ENCODE measurements at regions not wholly inside any gene's neighbourhood (a gene's known extent, or its start where the extent isn't known, plus 50 kb on each side); places are given as distances from the start of the nearest gene placed in this dataset.

DNA sequence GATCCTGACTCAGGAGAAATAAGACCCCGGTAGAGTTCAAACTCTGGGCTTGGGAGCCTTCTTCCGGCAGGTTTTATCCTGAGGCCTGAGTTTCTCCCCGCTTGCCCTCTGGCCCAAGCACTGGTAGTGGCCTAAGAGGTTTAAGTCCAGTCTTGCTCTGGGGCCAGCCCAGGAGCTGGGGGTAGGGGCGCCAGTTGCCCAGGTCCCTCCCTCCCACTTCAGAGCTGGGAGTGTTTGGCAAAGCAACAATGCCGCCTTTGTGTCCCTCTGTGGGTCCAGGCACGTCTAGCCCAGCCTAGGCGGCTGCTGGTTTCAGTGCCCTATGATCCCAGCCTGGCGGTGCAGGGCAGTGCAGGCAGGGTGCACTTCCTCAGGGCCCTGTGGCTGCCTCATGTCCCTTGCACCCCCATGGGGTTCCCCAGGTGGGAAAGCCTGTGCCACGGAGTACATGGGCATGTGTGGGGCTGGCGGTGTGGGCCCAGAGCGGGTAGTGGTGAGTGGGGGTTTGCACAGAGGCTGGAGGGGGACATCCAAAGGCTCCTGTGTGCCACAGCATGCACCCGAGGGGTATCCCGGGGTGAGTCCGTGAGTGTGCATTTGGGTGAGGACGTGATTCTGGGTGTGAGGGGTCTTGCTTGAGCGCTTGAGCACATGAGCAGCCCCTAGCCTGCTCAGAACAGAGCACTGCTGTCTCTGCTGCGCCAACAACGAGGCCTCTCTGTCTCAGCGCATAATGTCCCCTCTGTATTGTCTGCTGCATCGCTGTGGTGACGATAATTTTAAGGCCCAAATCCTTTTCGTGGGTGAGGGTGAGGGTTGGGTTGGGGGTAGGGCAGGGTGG lies 61.7 kb upstream of the PSD2 start:
- DNase-seq (ENCODE audit: extremely low spot score), result no peak
- POLR2A ChIA-PET, result no interaction called here
- TF ChIP-seq BHLHE40 (IDR thresholded peaks at IDR 0.05; ENCODE audit: borderline replicate concordance) (no peak), SP1 (IDR thresholded peaks at IDR 0.05) (no peak), TARDBP (IDR thresholded peaks at IDR 0.05) (no peak), HDGF (IDR thresholded peaks at IDR 0.05; ENCODE audit: borderline replicate concordance) (no peak), LEF1 (IDR thresholded peaks at IDR 0.05; ENCODE audit: borderline replicate concordance) (no peak), ZNF384 (IDR thresholded peaks at IDR 0.05) (no peak), PKNOX1 (IDR thresholded peaks at IDR 0.05) (no peak), SUZ12 (IDR thresholded peaks at IDR 0.05) (no peak), FOXM1 (IDR thresholded peaks at IDR 0.05; ENCODE audit: borderline replicate concordance) (no peak), FOXA1 (IDR thresholded peaks at IDR 0.05) (no peak), ARNT (IDR thresholded peaks at IDR 0.05) (no peak), ELF4 (IDR thresholded peaks at IDR 0.05) (no peak), FOXK2 (IDR thresholded peaks at IDR 0.05) (no peak), CTBP1 (IDR thresholded peaks at IDR 0.05; ENCODE audit: borderline replicate concordance) (no peak), NFRKB (IDR thresholded peaks at IDR 0.05) (no peak), L3MBTL2 (conservative IDR thresholded peaks at IDR 0.05) (no peak)
- CTCF ChIA-PET, result no interaction called here

GRCh38 chr5:139734539-139734916 lies 61.1 kb upstream of the PSD2 start:
- CTCF ChIA-PET, result no interaction called here
- no peak for DNase-seq (ENCODE audit: extremely low spot score)
- TF ChIP-seq FOXK2 (IDR thresholded peaks at IDR 0.05), result no peak
- no peak for TF ChIP-seq LEF1 (IDR thresholded peaks at IDR 0.05; ENCODE audit: borderline replicate concordance)
- no peak for TF ChIP-seq SUZ12 (IDR thresholded peaks at IDR 0.05)
- TF ChIP-seq HDGF (IDR thresholded peaks at IDR 0.05; ENCODE audit: borderline replicate concordance), result no peak
- TF ChIP-seq PKNOX1 (IDR thresholded peaks at IDR 0.05), result no peak
- TF ChIP-seq L3MBTL2 (conservative IDR thresholded peaks at IDR 0.05), result no peak
- TF ChIP-seq NFRKB (IDR thresholded peaks at IDR 0.05), result no peak
- TF ChIP-seq ZNF384 (IDR thresholded peaks at IDR 0.05), result no peak
- no peak for TF ChIP-seq FOXM1 (IDR thresholded peaks at IDR 0.05; ENCODE audit: borderline replicate concordance)
- no peak for TF ChIP-seq FOXA1 (IDR thresholded peaks at IDR 0.05)
- TF ChIP-seq TARDBP (IDR thresholded peaks at IDR 0.05), result no peak
- no peak for TF ChIP-seq CTBP1 (IDR thresholded peaks at IDR 0.05; ENCODE audit: borderline replicate concordance)
- TF ChIP-seq SP1 (IDR thresholded peaks at IDR 0.05), result no peak
- POLR2A ChIA-PET, result no interaction called here

DNA sequence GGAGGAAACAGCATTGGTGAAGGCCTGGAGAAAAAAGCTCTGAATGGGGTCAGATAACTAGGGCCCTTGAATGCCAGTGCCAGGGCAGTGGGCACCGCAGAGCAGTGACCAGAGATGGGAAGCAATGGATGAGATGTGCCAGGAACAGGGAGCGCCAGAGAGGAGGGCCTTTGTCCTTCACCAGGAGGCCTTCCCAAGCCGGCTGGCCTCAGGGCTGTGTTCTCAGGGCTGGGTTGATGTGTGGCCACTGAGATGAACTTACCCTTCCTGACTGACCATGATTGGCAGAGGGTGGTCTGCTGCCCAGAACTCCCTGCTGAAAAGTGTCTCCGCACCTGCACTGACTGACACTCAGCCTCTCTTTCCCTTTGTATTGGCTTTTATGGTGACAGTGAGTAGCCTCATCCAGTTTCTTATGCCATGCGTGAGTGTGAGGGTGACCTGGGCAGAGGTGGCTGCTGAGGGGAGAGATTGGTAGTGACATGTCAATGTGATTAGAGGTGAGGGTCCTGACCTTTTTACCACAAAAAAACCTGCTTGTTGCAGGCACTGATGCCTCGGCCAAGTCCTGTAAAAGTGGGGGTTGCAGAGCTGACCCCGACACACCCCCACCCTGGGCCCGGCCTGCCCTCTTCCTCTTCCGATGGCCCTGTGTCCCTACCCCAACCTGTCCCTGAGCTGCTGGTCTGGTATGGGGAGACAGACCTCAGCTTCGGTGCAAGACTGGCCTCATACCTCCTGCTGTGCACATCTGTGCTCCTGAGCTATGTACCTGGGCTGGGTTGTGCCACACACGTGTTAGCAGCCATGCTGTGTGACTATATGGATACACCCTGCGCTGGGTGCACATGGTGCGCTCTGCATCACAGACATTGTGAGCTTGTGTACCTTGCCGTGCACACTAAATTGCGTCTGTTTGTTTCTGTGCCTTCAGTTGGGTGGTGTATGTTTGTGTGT lies 57.1 kb upstream of the PSD2 start:
- TF ChIP-seq SUZ12 (IDR thresholded peaks at IDR 0.05) (no peak), LEF1 (IDR thresholded peaks at IDR 0.05; ENCODE audit: borderline replicate concordance) (no peak), FOXM1 (IDR thresholded peaks at IDR 0.05; ENCODE audit: borderline replicate concordance) (no peak), BHLHE40 (IDR thresholded peaks at IDR 0.05; ENCODE audit: borderline replicate concordance) (no peak)
- DNase-seq (ENCODE audit: extremely low spot score), result no peak
- POLR2A ChIA-PET, result interaction anchor here (0.7 kb wide), 1 partner anchor 10 kb away, joined by 4 read pairs; no protein-coding TSS in a partner anchor
- CTCF ChIA-PET, result no interaction called here

DNA sequence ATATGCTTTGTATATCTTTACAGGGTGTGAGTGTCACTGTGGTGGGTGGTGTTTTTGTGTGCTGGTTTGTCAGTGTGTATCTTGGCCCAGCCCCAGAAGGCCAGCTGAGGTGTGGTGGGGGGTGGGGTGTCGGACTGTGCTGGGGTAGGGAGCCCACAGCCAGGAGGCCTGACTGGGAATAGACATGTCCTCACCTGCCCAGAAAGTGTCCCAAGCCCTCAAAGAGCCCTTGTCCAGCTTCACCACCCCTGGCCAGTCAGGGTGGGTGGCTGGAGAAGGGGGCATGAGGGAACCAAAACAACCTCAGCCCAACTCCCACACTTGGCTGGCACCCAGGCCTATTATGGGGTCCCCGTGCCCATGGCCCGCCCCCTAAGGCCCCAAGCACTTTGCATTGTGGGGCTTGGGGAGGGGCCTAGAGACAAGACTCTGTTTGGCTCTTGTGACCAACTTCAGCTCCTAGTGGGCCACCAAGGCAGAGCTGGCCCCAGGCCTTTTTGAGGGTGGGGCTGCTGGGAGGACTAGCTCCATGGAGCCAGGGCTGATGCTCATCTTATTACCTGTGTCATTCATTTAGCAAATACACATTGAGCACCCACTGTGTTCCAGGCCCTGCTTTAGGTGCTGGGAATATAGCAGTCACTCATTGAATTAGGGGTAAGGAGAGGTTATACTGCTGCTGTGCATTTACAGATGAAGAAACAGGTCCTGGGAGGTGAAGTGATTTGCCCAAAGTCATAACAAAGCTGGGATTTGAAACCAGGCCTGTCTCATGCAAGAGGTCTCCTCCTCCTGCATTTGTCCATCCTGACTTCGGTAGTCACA lies 56.2 kb upstream of the PSD2 start:
- CTCF ChIA-PET, result no interaction called here
- POLR2A ChIA-PET, result interaction anchor here (0.7 kb wide), 1 partner anchor 9 kb away, joined by 4 read pairs; no protein-coding TSS in a partner anchor

More for the DNA sequence above, 56.2 kb upstream of the PSD2 start:
- TF ChIP-seq BHLHE40 (IDR thresholded peaks at IDR 0.05; ENCODE audit: borderline replicate concordance) (no peak), HDGF (IDR thresholded peaks at IDR 0.05; ENCODE audit: borderline replicate concordance) (no peak), FOXM1 (IDR thresholded peaks at IDR 0.05; ENCODE audit: borderline replicate concordance) (no peak), CTBP1 (IDR thresholded peaks at IDR 0.05; ENCODE audit: borderline replicate concordance) (no peak), TARDBP (IDR thresholded peaks at IDR 0.05) (no peak), ZNF384 (IDR thresholded peaks at IDR 0.05) (no peak), ELF4 (IDR thresholded peaks at IDR 0.05) (no peak), L3MBTL2 (conservative IDR thresholded peaks at IDR 0.05) (no peak), SUZ12 (IDR thresholded peaks at IDR 0.05) (no peak), LEF1 (IDR thresholded peaks at IDR 0.05; ENCODE audit: borderline replicate concordance) (no peak), ARNT (IDR thresholded peaks at IDR 0.05) (no peak), SP1 (IDR thresholded peaks at IDR 0.05) (no peak), FOXA1 (IDR thresholded peaks at IDR 0.05) (no peak), PKNOX1 (IDR thresholded peaks at IDR 0.05) (no peak), NFRKB (IDR thresholded peaks at IDR 0.05) (no peak), FOXK2 (IDR thresholded peaks at IDR 0.05) (no peak)
- DNase-seq (ENCODE audit: extremely low spot score), result no peak

Measured in HEK293T (cell line).